H9 (cell line): ENCODE measurements at regions not wholly inside any gene's neighbourhood (a gene's known extent, or its start where the extent isn't known, plus 50 kb on each side); places are given as distances from the start of the nearest gene placed in this dataset.

Source experiments
- DNase-seq: peaks from one replicate; pipeline ENCODE4 v3.0.0-alpha.2; 2017
- H2AFZ ChIP-seq: one replicate; pipeline ENCODE4 v1.6.1; 2013; ENCODE audit warnings: mild to moderate bottlenecking, low read length, control low read depth, moderate library complexity
- H2AK5ac ChIP-seq: 2 replicates; pipeline ENCODE4 v1.6.1; 2013; ENCODE audit warnings: low read length, control low read depth, mixed read lengths; ENCODE audit not compliant: insufficient read length
- H2BK120ac ChIP-seq: one replicate; pipeline ENCODE4 v1.6.1; 2013; ENCODE audit warnings: low read depth, mild to moderate bottlenecking, low read length, control low read depth, inconsistent platforms; ENCODE audit not compliant: poor library complexity, severe bottlenecking
- H2BK12ac ChIP-seq: 2 replicates; pipeline ENCODE4 v1.6.1; 2013; ENCODE audit warnings: low read length, control low read depth, mixed read lengths, low read depth; ENCODE audit not compliant: insufficient read length
- H2BK15ac ChIP-seq: 2 replicates; pipeline ENCODE4 v1.6.1; 2013; ENCODE audit warnings: low read depth, low read length, control low read depth
- H2BK20ac ChIP-seq: one replicate; pipeline ENCODE4 v1.6.1; 2013; ENCODE audit warnings: low read depth, mild to moderate bottlenecking, low read length, control low read depth, inconsistent platforms; ENCODE audit not compliant: poor library complexity, severe bottlenecking
- H2BK5ac ChIP-seq: 2 replicates; pipeline ENCODE4 v1.6.1; 2013; ENCODE audit warnings: low read length, control low read depth, mixed read lengths; ENCODE audit not compliant: insufficient read length
- H3K14ac ChIP-seq: 2 replicates; pipeline ENCODE4 v1.6.1; 2013; ENCODE audit warnings: low read length, control low read depth; ENCODE audit not compliant: insufficient read depth
- H3K18ac ChIP-seq: 2 replicates; pipeline ENCODE4 v1.6.1; 2013; ENCODE audit warnings: low read depth, mild to moderate bottlenecking, mixed read lengths, low read length, control low read depth; ENCODE audit not compliant: insufficient read length
- H3K23ac ChIP-seq: 2 replicates; pipeline ENCODE4 v1.6.1; 2013; ENCODE audit warnings: low read length, control low read depth, mixed read lengths, low read depth; ENCODE audit not compliant: insufficient read length
- H3K23me2 ChIP-seq: 2 replicates; pipeline ENCODE4 v1.6.1; 2013; ENCODE audit warnings: low read depth, mild to moderate bottlenecking, mixed read lengths, low read length, control low read depth; ENCODE audit not compliant: insufficient read length, poor library complexity, severe bottlenecking
- H3K27ac ChIP-seq: 2 replicates; pipeline ENCODE4 v1.5.1; 2013; ENCODE audit warnings: low read length, control low read depth, mixed read lengths, low read depth; ENCODE audit not compliant: insufficient read length
- H3K27me3 ChIP-seq: 2 replicates; pipeline ENCODE4 v1.6.1; 2013; ENCODE audit warnings: low read length, control low read depth, inconsistent platforms; ENCODE audit not compliant: insufficient read depth
- H3K4ac ChIP-seq: 2 replicates; pipeline ENCODE4 v1.6.1; 2013; ENCODE audit warnings: low read depth, mild to moderate bottlenecking, control low read depth, inconsistent platforms, low read length, moderate library complexity
- H3K4me1 ChIP-seq: 2 replicates; pipeline ENCODE4 v1.6.1; 2013; ENCODE audit warnings: low read length, control low read depth, inconsistent platforms; ENCODE audit not compliant: insufficient read depth
- H3K4me2 ChIP-seq: 2 replicates; pipeline ENCODE4 v1.6.1; 2013; ENCODE audit warnings: low read length, control low read depth, mixed read lengths; ENCODE audit not compliant: insufficient read length, insufficient read depth
- H3K56ac ChIP-seq: 2 replicates; pipeline ENCODE4 v1.6.1; 2013; ENCODE audit warnings: low read depth, mild to moderate bottlenecking, mixed read lengths, low read length, control low read depth; ENCODE audit not compliant: insufficient read length
- H3K79me1 ChIP-seq: 2 replicates; pipeline ENCODE4 v1.6.1; 2013; ENCODE audit warnings: low read depth, mild to moderate bottlenecking, moderate library complexity, low read length, control low read depth, inconsistent platforms; ENCODE audit not compliant: insufficient read depth, poor library complexity, severe bottlenecking
- H3K79me2 ChIP-seq: 2 replicates; pipeline ENCODE4 v1.6.1; 2013; ENCODE audit warnings: low read length, control low read depth, inconsistent platforms; ENCODE audit not compliant: insufficient read depth
- H3K9ac ChIP-seq: 2 replicates; pipeline ENCODE4 v1.6.1; 2013; ENCODE audit warnings: low read length, control low read depth, mixed read lengths; ENCODE audit not compliant: insufficient read length; ENCODE audit errors: extremely low read depth
- H3K9me3 ChIP-seq: one replicate; pipeline ENCODE4 v1.6.1; 2013; ENCODE audit warnings: low read depth, low read length, inconsistent platforms; ENCODE audit not compliant: control insufficient read depth
- H3T11ph ChIP-seq: one replicate; pipeline ENCODE4 v1.6.1; 2013; ENCODE audit warnings: mild to moderate bottlenecking, low read length, control low read depth, inconsistent platforms
- H4K20me1 ChIP-seq: one replicate; pipeline ENCODE4 v1.6.1; 2013; ENCODE audit not compliant: control insufficient read depth, insufficient read length, insufficient read depth
- H4K5ac ChIP-seq: 2 replicates; pipeline ENCODE4 v1.6.1; 2013; ENCODE audit warnings: low read depth, mild to moderate bottlenecking, mixed read lengths, low read length, control low read depth; ENCODE audit not compliant: insufficient read length
- H4K8ac ChIP-seq: replicated peaks from 2 replicates; pipeline ENCODE4 v1.6.1; 2013; ENCODE audit warnings: low read length, control low read depth, mixed read lengths, low read depth; ENCODE audit not compliant: insufficient read length
- H4K91ac ChIP-seq: 2 replicates; pipeline ENCODE4 v1.6.1; 2013; ENCODE audit warnings: low read depth, mild to moderate bottlenecking, moderate library complexity, mixed read lengths, low read length, control low read depth; ENCODE audit not compliant: insufficient read length
- H3K27ac Mint-ChIP-seq, 3 experiments: 2 replicates in 2 of 3; 3 replicates in 1 of 3; pipeline ENCODE4 v1.8.0; 2020 to 2021; ENCODE audit warnings: mixed read lengths in 3 of 3, mild to moderate bottlenecking in 1 of 3, moderate library complexity in 1 of 3
- H3K27me3 Mint-ChIP-seq: 2 replicates; pipeline ENCODE4 v1.8.0; 2021; ENCODE audit warnings: low read depth, mild to moderate bottlenecking, moderate library complexity, mixed read lengths
- H3K36me3 Mint-ChIP-seq, 3 experiments: 2 replicates in 2 of 3; 3 replicates in 1 of 3; pipeline ENCODE4 v1.8.0; 2020 to 2021; ENCODE audit warnings: low read depth in 3 of 3, mixed read lengths in 3 of 3; ENCODE audit not compliant: insufficient read depth in 1 of 3
- H3K4me1 Mint-ChIP-seq, 2 experiments: 2 replicates each; pipeline ENCODE4 v1.8.0; 2020; ENCODE audit warnings: mixed read lengths in 2 of 2
- H3K4me3 Mint-ChIP-seq, 2 experiments: 2 replicates in 1 of 2; 3 replicates in 1 of 2; pipeline ENCODE4 v1.8.0; 2020 to 2021; ENCODE audit warnings: mild to moderate bottlenecking in 2 of 2, mixed read lengths in 2 of 2, moderate library complexity in 1 of 2
- H3K9me3 Mint-ChIP-seq, 2 experiments: 2 replicates in 1 of 2; 3 replicates in 1 of 2; pipeline ENCODE4 v1.8.0; 2020; ENCODE audit warnings: mild to moderate bottlenecking in 2 of 2, mixed read lengths in 2 of 2, moderate library complexity in 1 of 2
- CTCF ChIP-seq: fragments of 200-600 bp; sonication (generic); conservative IDR thresholded peaks from 3 replicates; pipeline ENCODE4 v1.8.0; 2021; ENCODE audit warnings: antibody characterized with exemption, mild to moderate bottlenecking
- WGBS: extraction: QIAGEN DNeasy Blood & Tissue Kit; methylation state at CpG from one replicate; pipeline ENCODE4 v1.1.7; 2013; ENCODE audit warnings: missing lambda C conversion rate, low lambda C conversion rate, mixed read lengths; ENCODE audit not compliant: insufficient read length; ENCODE audit errors: extremely low coverage; 5-methylcytosine and 5-hydroxymethylcytosine counted together

- Histone ChIP-seq H3K27me3 (no peaks in the 10 kb centered on the region), H2AFZ (no peak overlapping the region), H2BK5ac (no peak overlapping the region), H3K23me2 (no peaks in the 10 kb centered on the region), H2BK120ac (no peak overlapping the region), H3K14ac (no peak overlapping the region), H4K5ac (no peak overlapping the region), H3K18ac (no peak overlapping the region), H3K79me2 (no peaks in the 10 kb centered on the region), H3K4me2 (no peak overlapping the region), H3K4ac (no peak overlapping the region), H3K4me1 (no peaks in the 10 kb centered on the region), H2AK5ac (no peak overlapping the region), H3K27ac (no peak overlapping the region), H3K56ac (no peak overlapping the region), H2BK12ac (no peak overlapping the region), H3K79me1 (no peaks in the 10 kb centered on the region), H3K9ac (no peak overlapping the region), H3K9me3 (no peaks in the 10 kb centered on the region), H3T11ph (no peak overlapping the region), H2BK20ac (no peak overlapping the region), H3K23ac (no peak overlapping the region), H4K20me1 (no peaks in the 10 kb centered on the region), H2BK15ac (no peak overlapping the region), H4K91ac (no peak overlapping the region), H4K8ac (no peak overlapping the region)
- no peak overlapping the region for H3K27ac Mint-ChIP-seq
- no peaks in the 10 kb centered on the region for H3K9me3 Mint-ChIP-seq
- no peaks in the 10 kb centered on the region for H3K36me3 Mint-ChIP-seq
- no CpG with 5 or more reads among the region's 1 CpG for WGBS
- no peaks in the 10 kb centered on the region for H3K4me1 Mint-ChIP-seq
- H3K27me3 Mint-ChIP-seq, result no peaks in the 10 kb centered on the region
- TF ChIP-seq CTCF, result no peak
- H3K4me3 Mint-ChIP-seq, result no peak overlapping the region
- DNase-seq, result no peak
Measured at GRCh38 chr9:23426144-23426543, 399.9 kb downstream of the ELAVL2 start.
